Activated CD8-positive, alpha-beta T cell treated with anti-CD3 and anti-CD28 coated beads for 36 hours (primary cell): ENCODE measurements at regions not wholly inside any gene's neighbourhood (a gene's known extent, or its start where the extent isn't known, plus 50 kb on each side); places are given as distances from the start of the nearest gene placed in this dataset.

Source experiments
- ATAC-seq: fragments of 200-7000 bp; cut with Tn5 transposase; one replicate; pipeline ENCODE4 v1.10.0; 2021; ENCODE audit warnings: mild to moderate bottlenecking, moderate library complexity
- CTCF ChIA-PET: fragments of 350-600 bp; sonication (Branson Sonifier 250); formaldehyde crosslinking; loops from one replicate; lab custom pipeline; 2021; ENCODE audit warnings: antibody characterized with exemption; lab: Charles Lee
- POLR2A ChIA-PET: fragments of 350-600 bp; sonication (Branson Sonifier 250); formaldehyde crosslinking; loops from one replicate; lab custom pipeline; 2021; ENCODE audit warnings: antibody characterized with exemption; lab: Charles Lee
- DNase-seq: peaks from one replicate; pipeline ENCODE4 v3.0.0-alpha.2; 2020
- H3K27ac Mint-ChIP-seq: one replicate; pipeline ENCODE4 v1.8.0; 2021; ENCODE audit warnings: mild to moderate bottlenecking, mixed read lengths
- H3K27me3 Mint-ChIP-seq: one replicate; pipeline ENCODE4 v1.8.0; 2021; ENCODE audit warnings: mixed read lengths
- H3K36me3 Mint-ChIP-seq: one replicate; pipeline ENCODE4 v1.8.0; 2021; ENCODE audit warnings: low read depth, mixed read lengths
- H3K4me1 Mint-ChIP-seq: one replicate; pipeline ENCODE4 v1.8.0; 2021; ENCODE audit warnings: low read depth, mixed read lengths
- H3K4me3 Mint-ChIP-seq: one replicate; pipeline ENCODE4 v1.8.0; 2021; ENCODE audit warnings: mild to moderate bottlenecking, moderate library complexity, mixed read lengths
- H3K9me3 Mint-ChIP-seq: one replicate; pipeline ENCODE4 v1.8.0; 2021; ENCODE audit warnings: mixed read lengths
- intact Hi-C: fragments of 100-400 bp; cut with micrococcal nuclease; formaldehyde crosslinking; loops from one replicate; pipeline ENCODE4 v1.10.0; 2022
- TF ChIP-seq, protein P1 (sequence below): fragments of 200-600 bp; IDR thresholded peaks from one replicate; pipeline ENCODE4 v1.8.0; 2022; ENCODE audit warnings: antibody characterized with exemption, mild to moderate bottlenecking

DNA sequence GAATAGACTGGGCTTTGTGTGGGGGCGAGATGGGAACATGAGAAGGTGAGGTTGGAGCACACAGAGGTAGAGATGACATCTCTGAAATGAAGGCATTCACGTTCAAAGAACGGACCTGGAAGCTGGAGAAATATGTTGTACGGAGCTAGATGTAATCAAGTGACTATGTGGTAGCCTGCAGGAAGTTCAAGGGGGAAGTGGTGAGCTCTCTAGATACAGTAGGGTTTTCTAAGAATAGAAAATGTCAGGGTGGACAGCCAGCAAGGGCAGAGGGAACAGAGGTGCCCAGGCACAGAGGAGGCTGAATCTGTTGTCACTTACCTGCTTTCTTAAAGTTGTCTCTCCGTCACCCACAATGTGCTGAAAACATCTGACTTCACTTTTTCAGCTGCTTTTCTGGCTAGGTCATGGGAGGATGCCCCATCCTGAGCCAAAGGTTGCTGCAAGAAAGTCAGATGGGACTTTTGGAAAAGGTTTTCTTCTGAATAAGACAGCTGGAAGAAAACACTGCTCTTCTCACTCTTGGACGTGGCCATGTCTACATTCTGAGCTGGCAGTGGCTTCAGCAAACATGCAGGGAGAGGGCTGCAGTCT lies 171.5 kb upstream of the B3GAT1 start:
- Mint-ChIP-seq H3K36me3 (no peaks in the 10 kb centered on the region), H3K27me3 (peaks cover 17% of the 10 kb centered on the region), H3K4me3 (no peak overlapping the region), H3K27ac (no peak overlapping the region), H3K4me1 (peaks cover 13% of the 10 kb centered on the region), H3K9me3 (no peaks in the 10 kb centered on the region)
- no peak for DNase-seq
- peak; percentile 30 for ATAC-seq
- intact Hi-C loops = no loop called here
- POLR2A ChIA-PET = no interaction called here
- TF ChIP-seq, protein P1, sequence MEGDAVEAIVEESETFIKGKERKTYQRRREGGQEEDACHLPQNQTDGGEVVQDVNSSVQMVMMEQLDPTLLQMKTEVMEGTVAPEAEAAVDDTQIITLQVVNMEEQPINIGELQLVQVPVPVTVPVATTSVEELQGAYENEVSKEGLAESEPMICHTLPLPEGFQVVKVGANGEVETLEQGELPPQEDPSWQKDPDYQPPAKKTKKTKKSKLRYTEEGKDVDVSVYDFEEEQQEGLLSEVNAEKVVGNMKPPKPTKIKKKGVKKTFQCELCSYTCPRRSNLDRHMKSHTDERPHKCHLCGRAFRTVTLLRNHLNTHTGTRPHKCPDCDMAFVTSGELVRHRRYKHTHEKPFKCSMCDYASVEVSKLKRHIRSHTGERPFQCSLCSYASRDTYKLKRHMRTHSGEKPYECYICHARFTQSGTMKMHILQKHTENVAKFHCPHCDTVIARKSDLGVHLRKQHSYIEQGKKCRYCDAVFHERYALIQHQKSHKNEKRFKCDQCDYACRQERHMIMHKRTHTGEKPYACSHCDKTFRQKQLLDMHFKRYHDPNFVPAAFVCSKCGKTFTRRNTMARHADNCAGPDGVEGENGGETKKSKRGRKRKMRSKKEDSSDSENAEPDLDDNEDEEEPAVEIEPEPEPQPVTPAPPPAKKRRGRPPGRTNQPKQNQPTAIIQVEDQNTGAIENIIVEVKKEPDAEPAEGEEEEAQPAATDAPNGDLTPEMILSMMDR = no peak
- CTCF ChIA-PET = interaction anchor here (0.5 kb wide), 1 partner anchor 458 kb away, joined by 3 read pairs; no protein-coding TSS in a partner anchor

GRCh38 chr11:134582770-134583095 lies 170.7 kb upstream of the B3GAT1 start:
- intact Hi-C loops = no loop called here
- Mint-ChIP-seq H3K4me1 (peaks cover 13% of the 10 kb centered on the region), H3K27ac (no peak overlapping the region), H3K36me3 (no peaks in the 10 kb centered on the region), H3K9me3 (no peaks in the 10 kb centered on the region), H3K4me3 (no peak overlapping the region), H3K27me3 (peaks cover 17% of the 10 kb centered on the region)
- ChIA-PET CTCF (no interaction called here), POLR2A (no interaction called here)
- ATAC-seq (no peak), DNase-seq (no peak)
- TF ChIP-seq, protein P1 = no peak

DNA sequence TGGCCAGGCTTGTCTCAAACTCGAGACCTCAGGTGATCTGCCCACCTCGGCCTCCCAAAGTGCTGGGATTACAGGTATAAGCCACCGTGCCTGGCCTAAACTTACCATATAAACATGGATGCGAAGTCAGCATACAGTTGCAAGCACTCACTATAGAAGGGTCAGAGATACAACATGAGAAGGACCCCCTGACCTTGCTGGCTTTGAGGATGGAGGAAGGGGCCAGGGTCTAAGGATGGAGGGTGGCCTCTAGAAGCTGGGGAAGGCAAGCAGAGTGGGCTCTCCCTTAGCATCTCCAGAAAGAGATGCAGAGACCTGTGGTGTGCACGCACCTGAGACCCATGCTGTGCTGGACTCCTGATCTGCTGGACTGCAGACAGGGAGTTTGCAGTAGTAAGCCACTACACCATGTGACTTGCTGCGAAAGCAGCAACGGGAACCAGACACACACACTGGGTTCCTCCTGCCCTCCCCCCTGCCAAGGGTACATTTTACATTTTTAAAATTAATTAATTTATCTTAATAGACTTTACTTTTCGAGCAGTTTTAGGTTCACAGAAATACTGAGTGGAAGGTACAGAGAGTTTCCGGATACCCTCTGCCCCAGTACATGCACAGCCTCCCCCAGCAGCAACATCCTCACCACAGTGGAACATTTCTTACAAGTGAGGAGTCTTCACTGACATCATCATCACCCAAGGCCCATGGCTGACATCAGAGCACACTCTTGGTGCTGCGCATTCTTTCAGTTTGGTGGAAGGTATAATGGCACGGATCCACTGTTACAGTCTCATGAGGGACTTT lies 170.1 kb upstream of the B3GAT1 start:
- no peak overlapping the region for H3K4me3 Mint-ChIP-seq
- H3K9me3 Mint-ChIP-seq = no peaks in the 10 kb centered on the region
- TF ChIP-seq, protein P1 = no peak
- ATAC-seq = peak; percentile 39
- peaks cover 13% of the 10 kb centered on the region for H3K4me1 Mint-ChIP-seq
- intact Hi-C loops = no loop called here
- no peak for DNase-seq
- no peak overlapping the region for H3K27ac Mint-ChIP-seq
- H3K36me3 Mint-ChIP-seq = no peaks in the 10 kb centered on the region
- ChIA-PET POLR2A (no interaction called here), CTCF (no interaction called here)
- H3K27me3 Mint-ChIP-seq = peaks cover 17% of the 10 kb centered on the region

DNA sequence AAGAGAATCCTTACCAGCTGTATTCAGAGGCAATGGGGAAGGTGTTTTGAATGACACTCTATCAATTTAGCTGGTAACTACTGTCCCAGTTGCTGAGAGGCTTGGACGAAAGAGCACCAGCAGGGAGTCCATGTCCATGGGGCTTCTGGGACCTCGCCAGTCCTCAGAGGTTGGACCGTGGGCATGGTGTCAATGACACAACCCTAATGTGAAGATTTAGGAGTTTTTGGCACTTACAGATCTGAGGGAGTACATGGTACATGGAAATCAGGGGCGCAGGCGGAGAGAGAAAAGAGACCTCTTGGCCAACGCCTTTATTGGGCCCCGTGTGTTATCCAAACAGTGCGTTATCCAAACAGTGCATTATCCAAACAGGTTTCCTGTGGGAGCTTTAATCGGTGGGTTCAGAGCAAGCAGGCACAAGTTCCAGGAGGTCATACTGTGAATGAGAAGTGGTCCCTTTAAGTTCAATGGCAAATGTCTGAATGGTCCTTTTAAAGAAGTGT lies 169.1 kb upstream of the B3GAT1 start:
- intact Hi-C loops = no loop called here
- Mint-ChIP-seq H3K27me3 (peaks cover 17% of the 10 kb centered on the region), H3K4me3 (no peak overlapping the region), H3K4me1 (peaks cover 13% of the 10 kb centered on the region), H3K9me3 (no peaks in the 10 kb centered on the region), H3K27ac (no peak overlapping the region), H3K36me3 (no peaks in the 10 kb centered on the region)
- ATAC-seq (no peak), DNase-seq (no peak)
- POLR2A ChIA-PET = no interaction called here
- TF ChIP-seq, protein P1 = no peak
- CTCF ChIA-PET = no interaction called here

DNA sequence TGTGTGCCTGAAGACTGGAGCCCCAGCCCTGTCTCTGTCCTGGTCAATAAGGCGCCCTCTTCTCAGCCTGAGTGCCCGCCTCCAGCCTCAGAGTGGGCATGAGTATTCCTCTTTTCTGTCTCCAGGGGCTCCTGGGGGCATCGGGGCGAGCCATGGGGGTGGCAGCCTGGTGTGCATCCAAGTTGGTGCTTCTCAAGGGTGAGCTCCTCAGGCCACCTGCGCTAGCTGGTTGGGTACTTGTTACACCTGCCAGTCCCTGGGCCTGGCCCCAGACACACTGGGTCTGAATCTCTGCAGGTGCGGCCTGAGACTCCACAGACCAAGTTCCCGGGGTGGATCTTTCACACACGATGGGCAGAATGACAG lies 168.6 kb upstream of the B3GAT1 start:
- DNase-seq (no peak), ATAC-seq (no peak)
- H3K36me3 Mint-ChIP-seq = no peaks in the 10 kb centered on the region
- peaks cover 17% of the 10 kb centered on the region for H3K27me3 Mint-ChIP-seq
- intact Hi-C loops = no loop called here
- H3K27ac Mint-ChIP-seq = no peak overlapping the region
- no peaks in the 10 kb centered on the region for H3K9me3 Mint-ChIP-seq
- H3K4me3 Mint-ChIP-seq = no peak overlapping the region
- POLR2A ChIA-PET = no interaction called here
- TF ChIP-seq, protein P1 = no peak
- H3K4me1 Mint-ChIP-seq = peaks cover 13% of the 10 kb centered on the region
- CTCF ChIA-PET = no interaction called here
